ENCODE measurements at regions not wholly inside any gene's neighbourhood (a gene's known extent, or its start where the extent isn't known, plus 50 kb on each side); places are given as distances from the start of the nearest gene placed in this dataset.

DNA sequence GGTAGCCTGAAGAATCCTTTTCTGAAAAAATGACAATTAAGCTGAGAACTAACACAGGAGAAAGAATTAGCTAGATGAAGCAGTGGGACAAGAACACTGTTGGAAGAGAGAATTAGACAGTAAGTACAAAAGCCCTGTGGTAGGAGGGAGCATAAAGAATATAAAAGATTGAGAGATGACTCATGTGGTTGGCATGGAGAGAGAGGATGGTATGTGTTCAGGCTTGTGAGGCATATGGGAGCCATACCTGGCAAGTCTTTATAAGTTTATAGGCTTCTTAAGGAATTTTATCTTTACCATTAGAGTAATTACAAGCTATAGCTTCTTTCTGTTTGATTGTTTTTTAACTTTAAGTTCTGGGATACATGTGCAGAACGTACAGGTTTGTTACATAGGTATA, 325.0 kb downstream of the ARL6IP6 start:
- no peak for DNase-seq
- Histone ChIP-seq H2AK5ac (ENCODE audit: low read length, severe bottlenecking) (no peak overlapping the region), H2BK12ac (ENCODE audit: low read length in 2 of 2) (no peak overlapping the region), H3K36me3 (ENCODE audit: control insufficient read depth in 1 of 2, insufficient read depth in 2 of 2, low read depth in 1 of 2, low read length in 2 of 2) (no peaks in the 10 kb centered on the region), H3K27ac (ENCODE audit: low read length, poor library complexity, severe bottlenecking) (no peak overlapping the region), H3K9ac (ENCODE audit: low read length) (no peak overlapping the region), H3K79me1 (replicated peaks; ENCODE audit: low read length, poor library complexity, severe bottlenecking) (no peaks in the 10 kb centered on the region), H3K4me3 (ENCODE audit: insufficient read depth in 1 of 2, low read depth in 1 of 2, low read length in 2 of 2) (no peak overlapping the region), H3K23ac (ENCODE audit: low read length in 2 of 2) (no peak overlapping the region), H2BK120ac (ENCODE audit: low read depth, low read length) (no peak overlapping the region), H3K18ac (ENCODE audit: low read depth in 1 of 2, low read length in 2 of 2) (no peak overlapping the region), H2BK5ac (ENCODE audit: low read depth, low read length, poor library complexity, severe bottlenecking) (no peak overlapping the region), H4K8ac (ENCODE audit: low read length) (no peak overlapping the region), H3K14ac (ENCODE audit: low read length in 2 of 2) (no peak overlapping the region), H3K4ac (ENCODE audit: low read depth in 1 of 2, low read length in 2 of 2) (no peak overlapping the region), H2AFZ (ENCODE audit: low read depth, low read length) (no peak overlapping the region), H3K4me2 (ENCODE audit: low read length, poor library complexity, severe bottlenecking) (no peak overlapping the region), H4K91ac (ENCODE audit: low read length) (no peak overlapping the region), H3K4me1 (ENCODE audit: control insufficient read depth, insufficient read depth, low read depth, low read length) (no peaks in the 10 kb centered on the region), H3K9me3 (ENCODE audit: control insufficient read depth, low read length) (no peaks in the 10 kb centered on the region), H3K27me3 (ENCODE audit: control insufficient read depth in 1 of 2, insufficient read depth in 1 of 2, low read length in 2 of 2) (no peaks in the 10 kb centered on the region), H2BK15ac (ENCODE audit: low read depth, poor library complexity, severe bottlenecking) (no peak overlapping the region)
- no CpG with 5 or more reads among the region's 1 CpG for WGBS

DNA sequence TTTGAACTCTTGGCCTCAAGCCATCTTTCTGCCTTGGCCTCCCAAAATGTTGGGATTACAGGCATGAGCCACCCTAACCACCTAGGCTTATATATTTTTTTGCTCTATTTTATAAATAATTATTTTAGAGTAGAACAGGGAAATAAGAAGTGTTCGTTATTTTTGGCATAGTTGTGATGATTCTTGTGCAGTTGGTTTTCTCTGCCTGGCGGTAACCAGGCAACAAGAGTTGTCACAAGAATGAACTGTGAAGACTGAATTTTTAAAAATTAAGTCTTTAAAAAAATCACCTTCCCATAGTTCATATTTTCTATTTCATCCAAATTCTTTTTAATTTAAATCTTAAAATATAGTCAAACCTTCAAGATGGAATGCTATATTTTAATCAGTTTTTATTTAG, 310.2 kb downstream of the ARL6IP6 start:
- WGBS, result 83% methylated on average over 1 of the region's 2 CpGs
- H3K23ac ChIP-seq (ENCODE audit: low read length in 2 of 2), result no peak overlapping the region

DNA sequence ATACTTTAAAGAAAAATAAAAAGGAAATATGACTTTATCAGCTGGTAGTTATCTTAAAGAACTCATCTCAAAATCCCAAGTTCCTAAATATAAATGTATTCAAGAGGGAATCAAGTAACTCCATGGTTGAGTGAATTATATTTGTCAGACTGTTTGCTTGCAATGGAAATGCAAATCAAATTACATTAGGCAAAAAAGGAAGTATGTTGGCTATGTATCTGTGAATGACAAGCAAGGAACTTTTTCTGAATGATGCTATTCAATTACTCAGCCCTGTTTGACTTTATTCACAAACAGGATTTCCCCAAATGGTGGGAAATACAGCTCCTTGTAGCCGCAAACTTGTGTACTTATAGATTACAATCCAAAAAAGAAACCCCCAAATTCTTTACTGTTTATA, 309.1 kb downstream of the ARL6IP6 start:
- no CpG with 5 or more reads among the region's 1 CpG for WGBS
- Histone ChIP-seq H3K4me3 (ENCODE audit: insufficient read depth in 1 of 2, low read depth in 1 of 2, low read length in 2 of 2) (no peak overlapping the region), H3K9me3 (ENCODE audit: control insufficient read depth, low read length) (no peaks in the 10 kb centered on the region), H2BK120ac (ENCODE audit: low read depth, low read length) (no peak overlapping the region), H4K91ac (ENCODE audit: low read length) (no peak overlapping the region), H2AFZ (ENCODE audit: low read depth, low read length) (no peak overlapping the region), H3K18ac (ENCODE audit: low read depth in 1 of 2, low read length in 2 of 2) (no peak overlapping the region), H3K4me2 (ENCODE audit: low read length, poor library complexity, severe bottlenecking) (no peak overlapping the region), H2AK5ac (ENCODE audit: low read length, severe bottlenecking) (no peak overlapping the region), H3K14ac (ENCODE audit: low read length in 2 of 2) (no peak overlapping the region), H3K79me1 (replicated peaks; ENCODE audit: low read length, poor library complexity, severe bottlenecking) (no peaks in the 10 kb centered on the region), H3K27ac (ENCODE audit: low read length, poor library complexity, severe bottlenecking) (no peak overlapping the region), H3K23ac (ENCODE audit: low read length in 2 of 2) (no peak overlapping the region), H2BK5ac (ENCODE audit: low read depth, low read length, poor library complexity, severe bottlenecking) (no peak overlapping the region), H3K27me3 (ENCODE audit: control insufficient read depth in 1 of 2, insufficient read depth in 1 of 2, low read length in 2 of 2) (no peaks in the 10 kb centered on the region), H3K9ac (ENCODE audit: low read length) (no peak overlapping the region), H2BK15ac (ENCODE audit: low read depth, poor library complexity, severe bottlenecking) (no peak overlapping the region), H2BK12ac (ENCODE audit: low read length in 2 of 2) (no peak overlapping the region), H3K4me1 (ENCODE audit: control insufficient read depth, insufficient read depth, low read depth, low read length) (no peaks in the 10 kb centered on the region), H4K8ac (ENCODE audit: low read length) (no peak overlapping the region), H3K36me3 (ENCODE audit: control insufficient read depth in 1 of 2, insufficient read depth in 2 of 2, low read depth in 1 of 2, low read length in 2 of 2) (no peaks in the 10 kb centered on the region), H3K4ac (ENCODE audit: low read depth in 1 of 2, low read length in 2 of 2) (no peak overlapping the region)
- DNase-seq, result no peak

More for the DNA sequence above, 310.2 kb downstream of the ARL6IP6 start:
- no peak overlapping the region for H3K4me2 ChIP-seq (ENCODE audit: low read length, poor library complexity, severe bottlenecking)
- no peaks in the 10 kb centered on the region for H3K27me3 ChIP-seq (ENCODE audit: control insufficient read depth in 1 of 2, insufficient read depth in 1 of 2, low read length in 2 of 2)
- H3K79me1 ChIP-seq (replicated peaks; ENCODE audit: low read length, poor library complexity, severe bottlenecking), result no peaks in the 10 kb centered on the region
- no peaks in the 10 kb centered on the region for H3K9me3 ChIP-seq (ENCODE audit: control insufficient read depth, low read length)
- H2BK12ac ChIP-seq (ENCODE audit: low read length in 2 of 2), result no peak overlapping the region
- H4K8ac ChIP-seq (ENCODE audit: low read length), result no peak overlapping the region
- no peak overlapping the region for H2AFZ ChIP-seq (ENCODE audit: low read depth, low read length)
- H3K18ac ChIP-seq (ENCODE audit: low read depth in 1 of 2, low read length in 2 of 2), result no peak overlapping the region
- H2BK120ac ChIP-seq (ENCODE audit: low read depth, low read length), result no peak overlapping the region
- H4K91ac ChIP-seq (ENCODE audit: low read length), result no peak overlapping the region
- no peak overlapping the region for H2BK15ac ChIP-seq (ENCODE audit: low read depth, poor library complexity, severe bottlenecking)
- no peak overlapping the region for H2BK5ac ChIP-seq (ENCODE audit: low read depth, low read length, poor library complexity, severe bottlenecking)
- H3K36me3 ChIP-seq (ENCODE audit: control insufficient read depth in 1 of 2, insufficient read depth in 2 of 2, low read depth in 1 of 2, low read length in 2 of 2), result no peaks in the 10 kb centered on the region
- DNase-seq, result no peak
- H3K9ac ChIP-seq (ENCODE audit: low read length), result no peak overlapping the region
- no peak overlapping the region for H3K27ac ChIP-seq (ENCODE audit: low read length, poor library complexity, severe bottlenecking)
- H2AK5ac ChIP-seq (ENCODE audit: low read length, severe bottlenecking), result no peak overlapping the region
- no peak overlapping the region for H3K4ac ChIP-seq (ENCODE audit: low read depth in 1 of 2, low read length in 2 of 2)
- no peak overlapping the region for H3K14ac ChIP-seq (ENCODE audit: low read length in 2 of 2)
- H3K4me1 ChIP-seq (ENCODE audit: control insufficient read depth, insufficient read depth, low read depth, low read length), result no peaks in the 10 kb centered on the region
- no peak overlapping the region for H3K4me3 ChIP-seq (ENCODE audit: insufficient read depth in 1 of 2, low read depth in 1 of 2, low read length in 2 of 2)

- H3K4me3 ChIP-seq (ENCODE audit: insufficient read depth in 1 of 2, low read depth in 1 of 2, low read length in 2 of 2), result no peak overlapping the region
- no peak overlapping the region for H3K4me2 ChIP-seq (ENCODE audit: low read length, poor library complexity, severe bottlenecking)
- H2AK5ac ChIP-seq (ENCODE audit: low read length, severe bottlenecking), result no peak overlapping the region
- H3K27me3 ChIP-seq (ENCODE audit: control insufficient read depth in 1 of 2, insufficient read depth in 1 of 2, low read length in 2 of 2), result no peaks in the 10 kb centered on the region
- no peak for DNase-seq
- H3K4me1 ChIP-seq (ENCODE audit: control insufficient read depth, insufficient read depth, low read depth, low read length), result no peaks in the 10 kb centered on the region
- no peak overlapping the region for H4K91ac ChIP-seq (ENCODE audit: low read length)
- no peak overlapping the region for H2BK120ac ChIP-seq (ENCODE audit: low read depth, low read length)
- no peaks in the 10 kb centered on the region for H3K79me1 ChIP-seq (replicated peaks; ENCODE audit: low read length, poor library complexity, severe bottlenecking)
- no peak overlapping the region for H3K4ac ChIP-seq (ENCODE audit: low read depth in 1 of 2, low read length in 2 of 2)
- H3K23ac ChIP-seq (ENCODE audit: low read length in 2 of 2), result no peak overlapping the region
- H3K14ac ChIP-seq (ENCODE audit: low read length in 2 of 2), result no peak overlapping the region
- no peak overlapping the region for H2BK5ac ChIP-seq (ENCODE audit: low read depth, low read length, poor library complexity, severe bottlenecking)
- no peak overlapping the region for H2BK12ac ChIP-seq (ENCODE audit: low read length in 2 of 2)
- H3K9me3 ChIP-seq (ENCODE audit: control insufficient read depth, low read length), result peaks cover 15% of the 10 kb centered on the region
- H3K18ac ChIP-seq (ENCODE audit: low read depth in 1 of 2, low read length in 2 of 2), result no peak overlapping the region
- H3K36me3 ChIP-seq (ENCODE audit: control insufficient read depth in 1 of 2, insufficient read depth in 2 of 2, low read depth in 1 of 2, low read length in 2 of 2), result no peaks in the 10 kb centered on the region
- no peak overlapping the region for H2AFZ ChIP-seq (ENCODE audit: low read depth, low read length)
- H2BK15ac ChIP-seq (ENCODE audit: low read depth, poor library complexity, severe bottlenecking), result no peak overlapping the region
- no peak overlapping the region for H4K8ac ChIP-seq (ENCODE audit: low read length)
- no peak overlapping the region for H3K27ac ChIP-seq (ENCODE audit: low read length, poor library complexity, severe bottlenecking)
- WGBS, result 83% methylated on average over 2 of the region's 2 CpGs
- no peak overlapping the region for H3K9ac ChIP-seq (ENCODE audit: low read length)
These were observed 301.8 kb downstream of the ARL6IP6 start for GRCh38 chr2:153020201-153020600.

Measured in mesenchymal stem cell (in vitro differentiated cells and primary cell).